Upper lobe of right lung (tissue), 1 donor: ENCODE measurements at regions not wholly inside any gene's neighbourhood (a gene's known extent, or its start where the extent isn't known, plus 50 kb on each side); places are given as distances from the start of the nearest gene placed in this dataset.

ENCODE experiments used
- ATAC-seq: fragments of 200-7000 bp; cut with Tn5 transposase; one replicate; pipeline ENCODE4 v1.9.1; 2020; ENCODE audit warnings: mild to moderate bottlenecking, moderate library complexity
- DNase-seq: peaks from one replicate; pipeline ENCODE4 v3.0.0-alpha.2; 2020
- H3K27ac ChIP-seq: fragments of 200-600 bp; one replicate; pipeline ENCODE4 v1.8.0; 2022
- H3K27me3 ChIP-seq: fragments of 200-600 bp; one replicate; pipeline ENCODE4 v1.8.0; 2022; ENCODE audit warnings: mild to moderate bottlenecking
- H3K36me3 ChIP-seq: fragments of 200-600 bp; one replicate; pipeline ENCODE4 v1.8.0; 2022
- H3K4me1 ChIP-seq: fragments of 200-600 bp; one replicate; pipeline ENCODE4 v1.8.0; 2022
- H3K4me3 ChIP-seq: fragments of 200-600 bp; one replicate; pipeline ENCODE4 v1.8.0; 2022; ENCODE audit warnings: mild to moderate bottlenecking
- H3K9me3 ChIP-seq: fragments of 200-600 bp; one replicate; pipeline ENCODE4 v1.8.0; 2022
- CTCF ChIP-seq: fragments of 200-600 bp; IDR thresholded peaks from one replicate; pipeline ENCODE4 v1.8.0; 2022; ENCODE audit warnings: antibody characterized with exemption
- intact Hi-C: fragments of 100-400 bp; cut with DNase I; formaldehyde crosslinking; loops from one replicate; pipeline ENCODE4 v1.11.0; 2022
- donor health status: DM: no; HTN: yes; CAD: no; lungs with severe emphysema.

GRCh38 chr2:211128287-211128686 lies 571.9 kb downstream of the CPS1 start:
- Histone ChIP-seq H3K9me3 (no peaks in the 10 kb centered on the region), H3K4me1 (no peaks in the 10 kb centered on the region), H3K4me3 (no peak overlapping the region), H3K27ac (no peak overlapping the region), H3K27me3 (no peaks in the 10 kb centered on the region), H3K36me3 (no peaks in the 10 kb centered on the region)
- DNase-seq (no peak), ATAC-seq (no peak)
- TF ChIP-seq CTCF = no peak
- intact Hi-C loops = no loop called here

GRCh38 chr2:211129798-211130197 lies 573.4 kb downstream of the CPS1 start:
- no peaks in the 10 kb centered on the region for H3K36me3 ChIP-seq
- H3K9me3 ChIP-seq = no peaks in the 10 kb centered on the region
- no peak for TF ChIP-seq CTCF
- intact Hi-C loops = no loop called here
- no peaks in the 10 kb centered on the region for H3K4me1 ChIP-seq
- H3K4me3 ChIP-seq = no peak overlapping the region
- H3K27ac ChIP-seq = no peak overlapping the region
- ATAC-seq = no peak
- no peaks in the 10 kb centered on the region for H3K27me3 ChIP-seq
- DNase-seq = no peak

- no peaks in the 10 kb centered on the region for H3K36me3 ChIP-seq
- no peak overlapping the region for H3K27ac ChIP-seq
- no peak for TF ChIP-seq CTCF
- ATAC-seq = no peak
- no peaks in the 10 kb centered on the region for H3K9me3 ChIP-seq
- intact Hi-C loops = no loop called here
- H3K4me1 ChIP-seq = no peaks in the 10 kb centered on the region
- H3K27me3 ChIP-seq = no peaks in the 10 kb centered on the region
- no peak for DNase-seq
- no peak overlapping the region for H3K4me3 ChIP-seq
Observed at GRCh38 chr2:211132046-211132445, 575.6 kb downstream of the CPS1 start.

- H3K27me3 ChIP-seq = no peaks in the 10 kb centered on the region
- no peaks in the 10 kb centered on the region for H3K4me1 ChIP-seq
- TF ChIP-seq CTCF = no peak
- no peaks in the 10 kb centered on the region for H3K9me3 ChIP-seq
- no peak overlapping the region for H3K4me3 ChIP-seq
- intact Hi-C loops = no loop called here
- ATAC-seq (no peak), DNase-seq (no peak)
- no peak overlapping the region for H3K27ac ChIP-seq
- no peaks in the 10 kb centered on the region for H3K36me3 ChIP-seq
Observed at GRCh38 chr2:211132573-211132972, 576.2 kb downstream of the CPS1 start.

- Histone ChIP-seq H3K36me3 (no peaks in the 10 kb centered on the region), H3K27ac (no peak overlapping the region), H3K4me1 (no peaks in the 10 kb centered on the region), H3K27me3 (no peaks in the 10 kb centered on the region), H3K4me3 (no peak overlapping the region), H3K9me3 (no peaks in the 10 kb centered on the region)
- ATAC-seq (no peak), DNase-seq (no peak)
- intact Hi-C loops = no loop called here
- TF ChIP-seq CTCF = no peak
Observed at GRCh38 chr2:211133766-211134165, 577.4 kb downstream of the CPS1 start.

GRCh38 chr2:211138551-211138950 lies 582.2 kb downstream of the CPS1 start:
- intact Hi-C loops = no loop called here
- TF ChIP-seq CTCF = no peak
- DNase-seq = no peak

More at GRCh38 chr2:211138551-211138950, 582.2 kb downstream of the CPS1 start:
- Histone ChIP-seq H3K27me3 (no peaks in the 10 kb centered on the region), H3K36me3 (no peaks in the 10 kb centered on the region), H3K9me3 (no peaks in the 10 kb centered on the region), H3K27ac (no peak overlapping the region), H3K4me3 (no peak overlapping the region), H3K4me1 (no peaks in the 10 kb centered on the region)
- no peak for ATAC-seq
